ENCODE measurements at regions not wholly inside any gene's neighbourhood (a gene's known extent, or its start where the extent isn't known, plus 50 kb on each side); places are given as distances from the start of the nearest gene placed in this dataset.

- in situ Hi-C loops (cut with HindIII; ENCODE audit: low sequenced_read_pairs): no loop called here
- DNase-seq (ENCODE audit: low spot score): no peak
Measured at GRCh38 chr3:124522082-124522625, 208.1 kb upstream of the UMPS start.

GRCh38 chr3:124526601-124527000, 203.7 kb upstream of the UMPS start:
- DNase-seq (ENCODE audit: low spot score): no peak

DNA sequence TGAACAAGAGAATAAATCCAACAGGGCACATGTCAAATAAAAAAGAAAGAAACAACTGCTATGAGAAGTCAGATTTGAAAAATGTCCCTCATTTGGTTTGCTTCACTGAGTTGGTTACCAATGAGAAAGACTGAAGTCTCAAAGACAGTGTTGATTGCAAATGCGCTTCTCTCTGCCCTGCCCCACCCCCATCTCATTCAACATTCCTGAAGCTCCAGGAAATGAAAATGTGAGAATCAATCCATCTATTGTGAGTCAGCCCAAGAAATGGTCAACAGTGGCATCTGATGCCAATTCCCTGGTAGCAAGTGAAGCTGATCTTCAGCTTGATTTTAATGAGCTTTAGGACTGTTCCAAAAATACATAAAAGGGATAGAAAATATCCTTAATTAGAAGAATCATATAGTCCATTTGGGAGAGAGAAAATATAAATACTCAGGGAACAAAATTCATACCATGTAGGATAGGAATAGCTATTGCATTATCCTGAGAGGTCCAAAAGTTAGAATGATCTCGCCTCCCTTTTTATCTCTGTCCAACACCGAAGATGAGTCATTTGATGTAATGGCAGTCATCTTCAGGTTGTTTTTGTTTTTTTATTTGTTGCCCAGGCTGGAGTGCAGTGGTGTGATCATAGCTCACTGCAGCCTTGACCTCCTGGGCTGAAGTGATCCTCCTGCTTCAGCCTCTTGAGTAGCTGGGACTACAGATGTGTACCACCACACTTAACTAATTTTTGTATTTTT, 200.3 kb upstream of the UMPS start:
- in situ Hi-C loops (cut with HindIII; ENCODE audit: low sequenced_read_pairs): no loop called here
- DNase-seq (ENCODE audit: low spot score): peak; percentile 17

More at GRCh38 chr3:124526601-124527000, 203.7 kb upstream of the UMPS start:
- in situ Hi-C loops (cut with HindIII; ENCODE audit: low sequenced_read_pairs): no loop called here

DNA sequence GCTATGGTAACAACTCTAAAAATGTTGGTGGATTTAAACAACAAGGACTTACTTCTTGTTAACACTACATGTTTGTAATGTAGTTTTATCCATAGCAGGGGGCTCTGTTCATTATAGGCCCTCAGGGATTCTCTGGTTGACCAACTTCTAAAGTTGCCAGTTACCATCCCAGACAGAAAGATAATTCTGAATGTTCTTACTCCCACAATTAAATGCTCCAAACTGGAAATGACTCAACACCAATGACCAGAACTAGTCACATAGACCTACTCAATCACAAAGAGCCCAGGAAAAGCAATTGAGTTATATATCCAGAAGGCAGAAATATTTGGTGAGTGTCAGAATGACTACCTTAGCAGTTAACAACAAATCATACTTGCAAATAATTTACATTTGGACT, 199.3 kb upstream of the UMPS start:
- in situ Hi-C loops (cut with HindIII; ENCODE audit: low sequenced_read_pairs): no loop called here
- no peak for DNase-seq (ENCODE audit: low spot score)

DNA sequence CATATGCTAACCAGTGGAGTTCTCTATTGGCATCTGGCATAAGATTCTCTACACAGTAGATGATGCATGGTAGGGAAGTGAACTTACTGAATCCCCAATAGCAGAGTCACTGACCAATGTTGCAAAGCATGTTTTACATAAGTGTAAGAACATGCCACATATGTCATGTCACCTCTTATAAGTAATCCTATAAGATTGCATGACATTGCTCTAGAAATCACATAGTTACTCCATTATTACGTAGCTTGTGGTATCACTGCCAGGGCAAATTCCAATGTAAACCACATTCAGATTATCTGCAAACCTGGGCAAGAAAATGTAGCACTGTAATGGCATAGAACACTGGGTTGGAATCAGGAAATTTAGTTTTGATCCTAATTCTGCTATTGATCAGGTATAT, 198.2 kb upstream of the UMPS start:
- DNase-seq (ENCODE audit: low spot score): no peak
- in situ Hi-C loops (cut with HindIII; ENCODE audit: low sequenced_read_pairs): no loop called here

- DNase-seq (ENCODE audit: low spot score): no peak
- in situ Hi-C loops (cut with HindIII; ENCODE audit: low sequenced_read_pairs): no loop called here
Measured at GRCh38 chr3:124535306-124535705, 194.9 kb upstream of the UMPS start.

GRCh38 chr3:124540550-124541211, 189.6 kb upstream of the UMPS start:
- no peak for DNase-seq (ENCODE audit: low spot score)
- in situ Hi-C loops (cut with HindIII; ENCODE audit: low sequenced_read_pairs): no loop called here

- in situ Hi-C loops (cut with HindIII; ENCODE audit: low sequenced_read_pairs): no loop called here
- no peak for DNase-seq (ENCODE audit: low spot score)
Measured at GRCh38 chr3:124542214-124542869, 187.9 kb upstream of the UMPS start.

DNA sequence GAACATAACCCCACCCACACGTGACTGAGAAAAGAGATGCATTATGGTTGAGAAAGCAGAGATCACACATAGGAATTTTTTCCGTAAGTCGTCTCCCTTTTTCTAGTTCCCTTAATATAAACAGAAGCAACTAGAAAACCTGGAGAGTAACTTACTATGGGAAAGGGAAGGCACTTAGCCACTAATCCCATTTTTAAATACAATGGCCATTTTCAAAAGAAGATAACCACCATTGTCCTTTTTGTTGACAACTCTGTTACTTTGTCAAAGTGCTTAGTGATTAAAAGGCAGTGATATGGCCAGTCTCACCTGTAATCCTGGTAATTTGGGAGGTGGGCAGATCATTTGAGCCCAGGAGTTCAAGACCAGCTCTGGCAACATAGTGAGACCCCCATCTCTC, 184.4 kb upstream of the UMPS start:
- in situ Hi-C loops (cut with HindIII; ENCODE audit: low sequenced_read_pairs): no loop called here

DNA sequence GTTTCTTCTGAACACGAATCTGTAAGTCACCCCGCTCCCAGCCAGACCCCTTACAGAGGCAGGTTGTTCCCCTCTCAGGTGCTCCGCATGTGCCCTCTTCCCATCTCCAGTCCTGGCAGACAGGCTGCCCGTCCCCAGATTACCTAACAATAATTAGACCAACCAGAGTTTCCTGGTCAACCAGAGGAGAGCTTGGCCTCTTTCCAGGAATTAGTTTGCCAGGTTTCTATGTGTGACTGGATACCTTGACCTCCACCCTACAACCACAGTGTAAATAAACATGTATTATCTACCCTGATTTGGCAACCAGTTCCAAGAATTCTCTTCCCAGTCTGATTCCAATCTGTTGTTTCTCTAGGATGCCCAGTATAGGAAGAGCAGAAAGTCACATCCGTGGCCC, 178.0 kb upstream of the UMPS start:
- DNase-seq (ENCODE audit: low spot score): no peak
- in situ Hi-C loops (cut with HindIII; ENCODE audit: low sequenced_read_pairs): loop anchor here (25.0 kb wide), 1 partner anchor 110 kb away; no protein-coding TSS in a partner anchor

More for the DNA sequence above, 184.4 kb upstream of the UMPS start:
- no peak for DNase-seq (ENCODE audit: low spot score)

GRCh38 chr3:124553178-124553577, 177.1 kb upstream of the UMPS start:
- in situ Hi-C loops (cut with HindIII; ENCODE audit: low sequenced_read_pairs): loop anchor here (25.0 kb wide), 1 partner anchor 109 kb away; no protein-coding TSS in a partner anchor
- DNase-seq (ENCODE audit: low spot score): no peak

- DNase-seq (ENCODE audit: low spot score): no peak
- in situ Hi-C loops (cut with HindIII; ENCODE audit: low sequenced_read_pairs): loop anchor here (25.0 kb wide), 1 partner anchor 106 kb away; no protein-coding TSS in a partner anchor
Measured at GRCh38 chr3:124556636-124557035, 173.6 kb upstream of the UMPS start.

GRCh38 chr3:124557433-124558232, 172.6 kb upstream of the UMPS start:
- in situ Hi-C loops (cut with HindIII; ENCODE audit: low sequenced_read_pairs): loop anchor here (25.0 kb wide), 1 partner anchor 105 kb away; no protein-coding TSS in a partner anchor
- DNase-seq (ENCODE audit: low spot score): peak; percentile 10

DNA sequence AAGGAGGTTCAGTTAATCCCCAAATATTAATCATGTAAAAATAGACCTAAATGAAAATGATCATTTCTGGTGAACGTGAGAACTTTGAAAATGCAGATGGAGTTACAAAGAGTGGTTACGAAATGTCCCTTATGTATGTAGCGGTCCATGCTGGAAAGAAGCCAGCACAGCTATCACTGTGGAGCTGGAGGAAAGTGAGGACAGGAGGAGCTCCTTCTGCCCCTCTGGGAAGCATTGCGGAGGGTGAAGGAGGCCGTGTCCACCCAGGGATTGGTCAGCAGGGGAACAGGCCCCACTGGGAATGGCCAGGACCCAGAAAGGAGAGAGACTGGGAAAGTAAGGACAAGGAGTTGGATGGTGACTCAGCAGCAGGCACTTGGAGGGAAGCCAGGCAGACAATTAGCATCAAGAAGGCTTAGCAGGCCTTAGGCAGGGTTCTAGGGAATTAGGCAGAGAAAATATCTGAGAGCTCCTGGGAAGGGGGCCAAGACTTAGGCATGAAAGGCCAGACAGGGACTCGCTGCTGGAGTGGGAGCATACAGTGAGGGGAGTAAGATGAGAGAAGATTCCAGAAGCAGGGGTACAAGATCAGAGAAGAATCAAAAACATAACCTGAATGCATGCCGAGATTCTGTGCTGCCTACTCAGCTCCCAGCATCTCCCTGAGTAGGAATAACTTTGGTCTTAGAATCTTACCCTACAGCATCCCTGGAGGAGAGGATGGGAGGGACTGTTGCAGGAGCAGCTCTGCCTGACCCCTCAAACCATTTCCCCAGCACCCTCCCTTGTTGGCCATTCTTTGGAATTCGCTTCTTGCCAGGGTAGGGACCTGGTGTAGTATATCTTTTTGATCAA, 171.0 kb upstream of the UMPS start:
- peak; percentile 62 for DNase-seq (ENCODE audit: low spot score)
- in situ Hi-C loops (cut with HindIII; ENCODE audit: low sequenced_read_pairs): loop anchor here (25.0 kb wide), 1 partner anchor 103 kb away; no protein-coding TSS in a partner anchor

DNA sequence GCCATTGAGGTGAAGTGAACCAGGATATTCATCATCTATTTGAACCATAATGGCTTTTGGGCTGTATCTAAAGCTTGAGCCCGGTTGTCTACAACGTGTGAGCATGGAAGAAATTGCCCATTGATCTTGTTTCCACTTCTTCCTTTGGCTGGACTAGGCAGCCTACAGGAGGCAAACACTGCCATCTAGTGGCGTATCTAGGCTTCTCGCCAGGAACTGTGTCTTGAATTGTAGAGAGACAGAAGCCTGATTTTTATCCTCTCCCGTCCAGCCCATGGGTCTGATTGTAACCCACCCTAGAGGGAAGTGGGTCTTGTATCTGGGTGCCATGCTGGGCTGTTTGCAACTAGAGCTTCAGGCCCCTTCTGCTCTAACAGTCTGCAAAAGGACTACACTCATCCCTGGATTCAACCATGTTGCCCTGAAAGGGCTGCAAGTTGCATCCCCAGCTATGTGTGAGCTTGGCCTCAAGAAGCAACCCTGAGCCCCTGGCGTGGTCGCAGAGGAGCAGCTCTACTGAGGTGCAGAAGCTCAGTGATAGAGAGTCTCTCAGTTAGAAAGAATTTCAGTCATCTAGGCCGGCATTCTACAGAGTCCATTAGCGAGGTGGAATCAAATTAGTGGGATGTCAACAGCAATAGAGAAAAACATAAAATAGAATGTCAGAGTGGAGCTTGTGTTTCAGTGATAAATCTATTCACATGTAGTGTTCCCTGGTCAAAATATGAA, 170.2 kb upstream of the UMPS start:
- DNase-seq (ENCODE audit: low spot score): peak; percentile 79
- in situ Hi-C loops (cut with HindIII; ENCODE audit: low sequenced_read_pairs): loop anchor here (25.0 kb wide), 1 partner anchor 102 kb away; no protein-coding TSS in a partner anchor

- in situ Hi-C loops (cut with HindIII; ENCODE audit: low sequenced_read_pairs): loop anchor here (25.0 kb wide), 1 partner anchor 102 kb away; no protein-coding TSS in a partner anchor
Measured at GRCh38 chr3:124560666-124561215, 169.5 kb upstream of the UMPS start.

GRCh38 chr3:124562769-124563168, 167.5 kb upstream of the UMPS start:
- in situ Hi-C loops (cut with HindIII; ENCODE audit: low sequenced_read_pairs): loop anchor here (25.0 kb wide), 1 partner anchor 100 kb away; no protein-coding TSS in a partner anchor
- no peak for DNase-seq (ENCODE audit: low spot score)

More at GRCh38 chr3:124560666-124561215, 169.5 kb upstream of the UMPS start:
- no peak for DNase-seq (ENCODE audit: low spot score)
